HepG2 (cell line): ENCODE measurements at regions not wholly inside any gene's neighbourhood (a gene's known extent, or its start where the extent isn't known, plus 50 kb on each side); places are given as distances from the start of the nearest gene placed in this dataset.

Experiments used
- ATAC-seq: fragments of 200-7000 bp; cut with Tn5 transposase; 3 replicates; pipeline ENCODE4 v1.9.1; 2020; ENCODE audit warnings: mild to moderate bottlenecking, moderate library complexity
- BruUV-seq: library from RNA; stranded (reverse); fragments of 400-500 nt; replicated peaks from 2 replicates; lab custom pipeline; 2021; lab: Mats Ljungman, UMichigan
- CTCF ChIA-PET: fragments of 300-600 bp; formaldehyde crosslinking; extraction: SDS; loops from one replicate; lab custom pipeline; 2021; ENCODE audit warnings: low total read pairs, inconsistent platforms, low intra/inter-chr PET ratio; lab: Yijun Ruan, JAX
- POLR2A ChIA-PET: fragments of 350-600 bp; sonication (Branson Sonifier 250); formaldehyde crosslinking; loops from one replicate; lab custom pipeline; 2020; ENCODE audit warnings: antibody characterized with exemption, inconsistent platforms; lab: Yijun Ruan, JAX
- DNase-seq: peaks from one replicate; pipeline ENCODE4 v3.0.0-alpha.2; 2015; ENCODE audit warnings: low spot score
- FAIRE-seq: peaks from 3 replicates; lab custom pipeline; 2011; peaks lifted over from hg19 to GRCh38; lab: Jason Lieb, UNC
- H2AFZ ChIP-seq: one replicate; pipeline ENCODE4 v1.6.1; 2011; ENCODE audit warnings: low read length, inconsistent platforms
- H3K27ac ChIP-seq: fragments of 300-600 bp; 3 replicates; pipeline ENCODE4 v1.8.0; 2011; ENCODE audit warnings: mixed run types, mild to moderate bottlenecking, mixed read lengths, low read length, inconsistent platforms; ENCODE audit not compliant: insufficient read depth; ENCODE audit errors: extremely low read length
- H3K27me3 ChIP-seq, 2 experiments: fragments of 200-600 bp in 1 of 2; 2 replicates in 1 of 2; 3 replicates in 1 of 2; pipeline versions ENCODE4 v1.6.0 to v1.8.0; 2011; ENCODE audit warnings: low read length in 2 of 2, mild to moderate bottlenecking in 2 of 2, moderate library complexity in 2 of 2, inconsistent platforms in 1 of 2; ENCODE audit not compliant: insufficient read depth in 2 of 2, control insufficient read depth in 1 of 2
- H3K36me3 ChIP-seq, 2 experiments: fragments of 200-600 bp in 1 of 2; replicated peaks in 1 of 2; 2 replicates in 1 of 2; 3 replicates in 1 of 2; pipeline versions ENCODE4 v1.5.1 to v1.8.0; 2011; ENCODE audit warnings: low read length in 2 of 2, inconsistent platforms in 1 of 2; ENCODE audit not compliant: insufficient read depth in 2 of 2, control insufficient read depth in 1 of 2
- H3K4me1 ChIP-seq: 2 replicates; pipeline ENCODE4 v1.5.1; 2012; ENCODE audit warnings: low read length, inconsistent platforms; ENCODE audit not compliant: insufficient read depth
- H3K4me2 ChIP-seq: 2 replicates; pipeline ENCODE4 v1.6.0; 2011; ENCODE audit warnings: low read depth, low read length, inconsistent platforms
- H3K4me3 ChIP-seq, 3 experiments: fragments of 200-600 bp in 1 of 3; sonication (generic), shearing (Covaris generic) in 1 of 3; replicated peaks in 1 of 3; 2 replicates each; pipeline ENCODE4 v1.5.1; 2011 to 2016; ENCODE audit warnings: low read length in 3 of 3, inconsistent platforms in 2 of 3, low read depth in 2 of 3, mild to moderate bottlenecking in 2 of 3, control low read depth in 1 of 3, mixed read lengths in 1 of 3; ENCODE audit not compliant: insufficient read depth in 1 of 3
- H3K79me2 ChIP-seq: one replicate; pipeline ENCODE4 v1.6.1; 2011; ENCODE audit warnings: low read length, inconsistent platforms; ENCODE audit not compliant: insufficient read depth
- H3K9ac ChIP-seq: 2 replicates; pipeline ENCODE4 v1.6.0; 2011; ENCODE audit warnings: mild to moderate bottlenecking, low read depth, low read length, inconsistent platforms; ENCODE audit not compliant: insufficient read depth
- H3K9me3 ChIP-seq: 2 replicates; pipeline ENCODE4 v1.5.1; 2012; ENCODE audit warnings: mild to moderate bottlenecking, low read length
- H4K20me1 ChIP-seq: 2 replicates; pipeline ENCODE4 v1.6.0; 2011; ENCODE audit warnings: inconsistent platforms, mild to moderate bottlenecking, low read length, moderate library complexity; ENCODE audit not compliant: insufficient read depth
- BCL6 ChIP-seq: IDR thresholded peaks from 2 replicates; pipeline ENCODE4 v1.6.1; 2016; ENCODE audit warnings: missing genetic modification reagents, missing compliant biosample characterization
- DR1 ChIP-seq: sonication (generic); formaldehyde crosslinking; IDR thresholded peaks from 2 replicates; pipeline ENCODE4 v1.8.0; 2021; ENCODE audit warnings: mild to moderate bottlenecking, missing genetic modification reagents, inconsistent platforms
- E2F1 ChIP-seq: sonication (generic); formaldehyde crosslinking; IDR thresholded peaks from 2 replicates; pipeline ENCODE4 v1.5.0; 2020; ENCODE audit warnings: missing genetic modification reagents
- KLF16 ChIP-seq, 2 experiments: sonication (generic) in 1 of 2; formaldehyde crosslinking in 1 of 2; IDR thresholded peaks; 2 replicates each; pipeline versions ENCODE4 v1.6.1 to v1.8.0; 2016 to 2023; ENCODE audit warnings: missing genetic modification reagents in 2 of 2, missing compliant biosample characterization in 1 of 2
- MED13 ChIP-seq: sonication (generic); formaldehyde crosslinking; IDR thresholded peaks from 2 replicates; pipeline ENCODE4 v1.5.0; 2020; ENCODE audit warnings: missing genetic modification reagents
- MLXIP ChIP-seq: sonication (generic); formaldehyde crosslinking; IDR thresholded peaks from 2 replicates; pipeline ENCODE4 v1.9.0; 2021; ENCODE audit warnings: missing genetic modification reagents, borderline replicate concordance
- NR0B2 ChIP-seq: sonication (generic); formaldehyde crosslinking; IDR thresholded peaks from 2 replicates; pipeline ENCODE4 v1.4.0; 2020; ENCODE audit warnings: mild to moderate bottlenecking, missing genetic modification reagents
- SNAPC2 ChIP-seq: sonication (generic); formaldehyde crosslinking; IDR thresholded peaks from 2 replicates; pipeline ENCODE4 v1.8.1; 2022; ENCODE audit warnings: mild to moderate bottlenecking, missing genetic modification reagents
- SP1 ChIP-seq, 2 experiments: fragments of 450-650 bp in 1 of 2; sonication (generic) in 1 of 2; formaldehyde crosslinking in 1 of 2; IDR thresholded peaks; 2 replicates each; pipeline versions ENCODE4 v1.4.0 to v1.6.1; 2016 to 2020; ENCODE audit warnings: missing genetic modification reagents in 1 of 2
- SRSF4 ChIP-seq: fragments of 200-400 bp; formaldehyde crosslinking; IDR thresholded peaks from one replicate; pipeline ENCODE4 v1.6.1; 2018; ENCODE audit warnings: mild to moderate bottlenecking, low read depth, low read length, moderate library complexity; ENCODE audit not compliant: poor library complexity, severe bottlenecking
- ZNF17 ChIP-seq: sonication (generic); formaldehyde crosslinking; IDR thresholded peaks from 2 replicates; pipeline ENCODE4 v1.5.0; 2020; ENCODE audit warnings: mild to moderate bottlenecking, missing genetic modification reagents
- ZNF33B ChIP-seq: sonication (generic); formaldehyde crosslinking; IDR thresholded peaks from 2 replicates; pipeline ENCODE4 v1.5.1; 2020; ENCODE audit warnings: mild to moderate bottlenecking, missing genetic modification reagents
- ZNF615 ChIP-seq: sonication (generic); formaldehyde crosslinking; IDR thresholded peaks from 2 replicates; pipeline ENCODE4 v1.5.0; 2020; ENCODE audit warnings: mild to moderate bottlenecking, missing genetic modification reagents, borderline replicate concordance
- ZSCAN30 ChIP-seq: sonication (generic); formaldehyde crosslinking; IDR thresholded peaks from 2 replicates; pipeline ENCODE4 v1.5.0; 2020; ENCODE audit warnings: mild to moderate bottlenecking, missing genetic modification reagents
- WGBS: methylation state at CpG from one replicate; pipeline ENCODE4 v1.1.6; 2017; ENCODE audit warnings: low lambda C conversion rate; 5-methylcytosine and 5-hydroxymethylcytosine counted together
- in situ Hi-C: cut with HindIII; loops from 2 replicates; pipeline ENCODE4 v1.10.0; 2017; ENCODE audit warnings: low pct_unique_long_range_greater_than_20kb; ENCODE audit not compliant: extremely low pct_ligation_motif_present
- intact Hi-C: fragments of 100-400 bp; cut with micrococcal nuclease; formaldehyde crosslinking; loops from one replicate; pipeline ENCODE4 v1.10.0; 2022; ENCODE audit not compliant: unreplicated experiment
- TF ChIP-seq, protein P1 (sequence below): sonication (generic); formaldehyde crosslinking; IDR thresholded peaks from 2 replicates; pipeline ENCODE4 v1.4.0; 2020; ENCODE audit warnings: missing genetic modification reagents
- TF ChIP-seq, protein P2 (sequence below): sonication (generic); formaldehyde crosslinking; conservative IDR thresholded peaks from 2 replicates; pipeline ENCODE4 v1.8.0; 2022; ENCODE audit warnings: low read depth, missing genetic modification reagents

GRCh38 chr11:86136538-86136937, 67.7 kb upstream of the PICALM start:
- Histone ChIP-seq H3K27me3 (no peaks in the 10 kb centered on the region), H3K36me3 (no peaks in the 10 kb centered on the region), H3K9ac (no peak overlapping the region), H3K79me2 (no peaks in the 10 kb centered on the region), H2AFZ (no peak overlapping the region), H3K4me1 (peaks cover 31% of the 10 kb centered on the region), H4K20me1 (no peaks in the 10 kb centered on the region), H3K4me3 (no peak overlapping the region), H3K4me2 (no peak overlapping the region), H3K9me3 (no peaks in the 10 kb centered on the region), H3K27ac (no peak overlapping the region)
- intact Hi-C loops (no loop called here), in situ Hi-C loops (no loop called here)
- TF ChIP-seq KLF16 (CRISPR knock-in tag; IDR thresholded peaks at IDR 0.05) (no peak), ZNF33B (CRISPR knock-in tag) (no peak), SP1 (IDR thresholded peaks at IDR 0.05) (no peak), SP1 (CRISPR knock-in tag; IDR thresholded peaks at IDR 0.05) (no peak), SRSF4 (no peak), ZNF17 (no peak), BCL6 (CRISPR knock-in tag) (no peak), E2F1 (no peak), MED13 (CRISPR knock-in tag) (no peak), MLXIP (no peak), DR1 (CRISPR knock-in tag) (no peak), NR0B2 (CRISPR knock-in tag) (no peak), ZNF615 (no peak), SNAPC2 (no peak), ZSCAN30 (CRISPR knock-in tag) (no peak)
- TF ChIP-seq, protein P1, sequence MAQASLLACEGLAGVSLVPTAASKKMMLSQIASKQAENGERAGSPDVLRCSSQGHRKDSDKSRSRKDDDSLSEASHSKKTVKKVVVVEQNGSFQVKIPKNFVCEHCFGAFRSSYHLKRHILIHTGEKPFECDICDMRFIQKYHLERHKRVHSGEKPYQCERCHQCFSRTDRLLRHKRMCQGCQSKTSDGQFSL (CRISPR knock-in tag): no peak
- TF ChIP-seq, protein P2, sequence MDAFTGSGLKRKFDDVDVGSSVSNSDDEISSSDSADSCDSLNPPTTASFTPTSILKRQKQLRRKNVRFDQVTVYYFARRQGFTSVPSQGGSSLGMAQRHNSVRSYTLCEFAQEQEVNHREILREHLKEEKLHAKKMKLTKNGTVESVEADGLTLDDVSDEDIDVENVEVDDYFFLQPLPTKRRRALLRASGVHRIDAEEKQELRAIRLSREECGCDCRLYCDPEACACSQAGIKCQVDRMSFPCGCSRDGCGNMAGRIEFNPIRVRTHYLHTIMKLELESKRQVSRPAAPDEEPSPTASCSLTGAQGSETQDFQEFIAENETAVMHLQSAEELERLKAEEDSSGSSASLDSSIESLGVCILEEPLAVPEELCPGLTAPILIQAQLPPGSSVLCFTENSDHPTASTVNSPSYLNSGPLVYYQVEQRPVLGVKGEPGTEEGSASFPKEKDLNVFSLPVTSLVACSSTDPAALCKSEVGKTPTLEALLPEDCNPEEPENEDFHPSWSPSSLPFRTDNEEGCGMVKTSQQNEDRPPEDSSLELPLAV: no peak
- ChIA-PET POLR2A (no interaction called here), CTCF (no interaction called here)
- ATAC-seq (no peak), DNase-seq (no peak), FAIRE-seq (no peak)
- no TSS peak for BruUV-seq
- WGBS: 97% methylated on average over 2 of the region's 2 CpGs
